Liver (tissue), 8 donors: ENCODE measurements at regions not wholly inside any gene's neighbourhood (a gene's known extent, or its start where the extent isn't known, plus 50 kb on each side); places are given as distances from the start of the nearest gene placed in this dataset.

Experiments used
- DNase-seq: peaks from one replicate; pipeline ENCODE4 v3.0.0-alpha.2; 2017; ENCODE audit warnings: low spot score
- H3K27ac ChIP-seq, 2 donors: one replicate each; pipeline ENCODE4 v1.7.0; 2013; ENCODE audit warnings: inconsistent platforms in 2 of 2, low read length in 2 of 2, control low read depth in 1 of 2, low read depth in 1 of 2, mild to moderate bottlenecking in 1 of 2
- H3K27me3 ChIP-seq, 4 donors: one replicate each; pipeline versions ENCODE4 v1.6.1 to v1.7.0; 2013; ENCODE audit warnings: low read length in 3 of 4, inconsistent platforms in 1 of 4, mild to moderate bottlenecking in 1 of 4, moderate library complexity in 1 of 4; ENCODE audit not compliant: control insufficient read depth in 4 of 4, insufficient read depth in 4 of 4
- H3K36me3 ChIP-seq, 4 donors: one replicate each; pipeline versions ENCODE4 v1.6.1 to v1.7.0; 2013; ENCODE audit warnings: low read length in 3 of 4, mild to moderate bottlenecking in 3 of 4, low read depth in 1 of 4, moderate library complexity in 1 of 4; ENCODE audit not compliant: control insufficient read depth in 4 of 4, insufficient read depth in 3 of 4
- H3K4me1 ChIP-seq, 4 donors: one replicate each; pipeline versions ENCODE4 v1.6.1 to v1.7.0; 2013; ENCODE audit warnings: low read length in 3 of 4, mild to moderate bottlenecking in 3 of 4, moderate library complexity in 1 of 4; ENCODE audit not compliant: control insufficient read depth in 4 of 4, insufficient read depth in 4 of 4
- H3K4me3 ChIP-seq, 3 donors: one replicate each; pipeline versions ENCODE4 v1.6.1 to v1.7.0; 2013; ENCODE audit warnings: low read length in 3 of 3, control low read depth in 1 of 3, low read depth in 1 of 3, mild to moderate bottlenecking in 1 of 3
- H3K9ac ChIP-seq, 2 donors: one replicate each; pipeline ENCODE4 v1.7.0; 2013; ENCODE audit warnings: low read length in 2 of 2, mild to moderate bottlenecking in 2 of 2, moderate library complexity in 2 of 2, control low read depth in 1 of 2, low read depth in 1 of 2
- H3K9me3 ChIP-seq, 4 donors: one replicate each; pipeline versions ENCODE4 v1.6.1 to v1.7.0; 2013; ENCODE audit warnings: low read length in 3 of 4; ENCODE audit not compliant: control insufficient read depth in 4 of 4
- EGR1 ChIP-seq, 2 donors: IDR thresholded peaks; 2 replicates each; pipeline ENCODE4 v1.6.1; 2016 to 2018; ENCODE audit warnings: antibody characterized with exemption in 2 of 2, low read depth in 2 of 2
- FOXA1 ChIP-seq: IDR thresholded peaks from 2 replicates; pipeline ENCODE4 v1.6.1; 2016; ENCODE audit warnings: antibody characterized with exemption
- FOXA2 ChIP-seq: IDR thresholded peaks from 2 replicates; pipeline ENCODE4 v1.6.1; 2016; ENCODE audit warnings: antibody characterized with exemption
- GABPA ChIP-seq, 2 donors: IDR thresholded peaks in 1 of 2; conservative IDR thresholded peaks in 1 of 2; 2 replicates each; pipeline ENCODE4 v1.6.1; 2016; ENCODE audit warnings: antibody characterized with exemption in 2 of 2, mild to moderate bottlenecking in 1 of 2, moderate library complexity in 1 of 2
- HNF4A ChIP-seq, 2 donors: conservative IDR thresholded peaks; 2 replicates each; pipeline ENCODE4 v1.6.1; 2016; ENCODE audit warnings: antibody characterized with exemption in 2 of 2, mild to moderate bottlenecking in 2 of 2
- HNF4G ChIP-seq: IDR thresholded peaks from 2 replicates; pipeline ENCODE4 v1.6.1; 2016; ENCODE audit warnings: antibody characterized with exemption
- JUND ChIP-seq, 2 donors: IDR thresholded peaks; 2 replicates each; pipeline ENCODE4 v1.6.1; 2016; ENCODE audit warnings: antibody characterized with exemption in 2 of 2
- MAX ChIP-seq: IDR thresholded peaks from 2 replicates; pipeline ENCODE4 v1.6.1; 2016; ENCODE audit warnings: antibody characterized with exemption
- RAD21 ChIP-seq, 2 donors: IDR thresholded peaks; 2 replicates each; pipeline ENCODE4 v1.6.1; 2016; ENCODE audit warnings: antibody characterized with exemption in 2 of 2, mild to moderate bottlenecking in 2 of 2
- RXRA ChIP-seq, 2 donors: IDR thresholded peaks; 2 replicates each; pipeline ENCODE4 v1.6.1; 2017 to 2018; ENCODE audit warnings: antibody characterized with exemption in 2 of 2, mild to moderate bottlenecking in 1 of 2
- SP1 ChIP-seq: IDR thresholded peaks from 2 replicates; pipeline ENCODE4 v1.6.1; 2018; ENCODE audit warnings: antibody characterized with exemption, mild to moderate bottlenecking
- TAF1 ChIP-seq: conservative IDR thresholded peaks from 2 replicates; pipeline ENCODE4 v1.6.1; 2016; ENCODE audit warnings: antibody characterized with exemption, mild to moderate bottlenecking
- YY1 ChIP-seq: IDR thresholded peaks from 2 replicates; pipeline ENCODE4 v1.6.1; 2016; ENCODE audit warnings: antibody characterized with exemption, mild to moderate bottlenecking
- ZBTB33 ChIP-seq: IDR thresholded peaks from 2 replicates; pipeline ENCODE4 v1.6.1; 2016; ENCODE audit warnings: antibody characterized with exemption
- WGBS: extraction: QIAGEN DNeasy Blood & Tissue Kit; methylation state at CpG from one replicate; pipeline ENCODE4 v1.1.7; 2013; 5-methylcytosine and 5-hydroxymethylcytosine counted together
- TF ChIP-seq, protein P1 (sequence below): IDR thresholded peaks from 2 replicates; pipeline ENCODE4 v1.6.1; 2016; ENCODE audit warnings: antibody characterized with exemption
- TF ChIP-seq, protein P2 (sequence below): IDR thresholded peaks from 2 replicates; pipeline ENCODE4 v1.6.1; 2016; ENCODE audit warnings: antibody characterized with exemption, mild to moderate bottlenecking
- TF ChIP-seq, protein P3 (sequence below): fragments of 150-350 bp; IDR thresholded peaks from 2 replicates; pipeline ENCODE4 v1.5.1; 2017; ENCODE audit warnings: improper control_type of control experiment, low read depth, low read length; ENCODE audit not compliant: missing input control
- donor health status: healthy.
- donor health status: healthy.
- donor health status: healthy.
- donor health status: healthy.
- donor health status: healthy.

DNA sequence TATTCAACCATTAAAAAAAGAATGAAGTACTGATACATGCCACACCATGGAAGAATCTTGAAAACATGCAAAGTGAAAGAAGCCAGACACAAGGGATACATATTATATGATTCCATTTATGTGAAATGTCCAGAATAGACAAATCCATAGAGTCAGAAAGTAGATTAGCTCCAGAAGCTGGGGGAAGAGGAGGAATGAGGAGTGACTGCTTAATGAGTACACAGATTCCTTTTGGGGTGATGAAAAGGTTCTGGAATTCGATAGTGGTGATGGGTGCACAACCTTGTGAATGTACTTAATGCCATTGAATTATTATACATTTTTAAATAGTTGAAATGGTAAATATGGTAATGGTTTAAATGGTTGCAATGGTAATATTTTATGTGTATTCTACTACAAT, 90.6 kb upstream of the SPATA12 start:
- H3K9me3 ChIP-seq = no peaks in the 10 kb centered on the region
- H3K36me3 ChIP-seq = no peaks in the 10 kb centered on the region
- H3K27me3 ChIP-seq = no peaks in the 10 kb centered on the region
- H3K9ac ChIP-seq = no peak overlapping the region
- no peaks in the 10 kb centered on the region for H3K4me1 ChIP-seq
- TF ChIP-seq RXRA (IDR thresholded peaks at IDR 0.05) (no peak), EGR1 (IDR thresholded peaks at IDR 0.05; ENCODE audit: low read depth in 2 of 2) (no peak), ZBTB33 (no peak), MAX (no peak), HNF4G (no peak)
- TF ChIP-seq, protein P1, sequence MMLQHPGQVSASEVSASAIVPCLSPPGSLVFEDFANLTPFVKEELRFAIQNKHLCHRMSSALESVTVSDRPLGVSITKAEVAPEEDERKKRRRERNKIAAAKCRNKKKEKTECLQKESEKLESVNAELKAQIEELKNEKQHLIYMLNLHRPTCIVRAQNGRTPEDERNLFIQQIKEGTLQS = no peak
- DNase-seq = no peak
- 83% methylated on average over 1 of the region's 1 CpG for WGBS
- no peak overlapping the region for H3K4me3 ChIP-seq
- no peak overlapping the region for H3K27ac ChIP-seq

- H3K4me1 ChIP-seq = no peaks in the 10 kb centered on the region
- no peak overlapping the region for H3K4me3 ChIP-seq
- TF ChIP-seq SP1 (no peak), FOXA1 (no peak), JUND (IDR thresholded peaks at IDR 0.05) (no peak), ZBTB33 (no peak), FOXA2 (no peak), GABPA (IDR thresholded peaks at IDR 0.05 in 1 of 2, conservative IDR thresholded peaks at IDR 0.05 in 1 of 2) (no peak), EGR1 (IDR thresholded peaks at IDR 0.05; ENCODE audit: low read depth in 2 of 2) (no peak)
- TF ChIP-seq, protein P1 = no peak
Observed at GRCh38 chr3:56966509-56966908, 94.0 kb upstream of the SPATA12 start.

DNA sequence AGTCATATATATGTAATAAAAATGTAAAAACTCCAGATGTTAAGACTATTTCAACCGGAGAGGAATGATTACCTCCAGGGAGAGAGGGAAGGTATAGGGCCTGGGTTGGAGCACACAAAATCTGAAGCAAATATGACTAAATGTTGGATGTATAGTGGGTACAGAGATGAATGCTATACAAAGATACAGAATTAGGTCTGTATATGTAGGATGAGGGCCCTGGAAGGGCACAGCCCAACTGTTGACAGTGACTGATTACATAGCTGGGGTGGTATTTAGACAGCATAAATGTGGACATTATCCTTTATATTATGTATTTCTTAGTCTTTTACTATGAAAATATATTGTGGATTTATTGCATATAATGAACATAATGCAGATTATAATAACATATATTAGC, 94.4 kb upstream of the SPATA12 start:
- Histone ChIP-seq H3K4me1 (no peaks in the 10 kb centered on the region), H3K9ac (no peak overlapping the region), H3K9me3 (no peaks in the 10 kb centered on the region), H3K4me3 (no peak overlapping the region), H3K27me3 (no peaks in the 10 kb centered on the region), H3K27ac (no peak overlapping the region), H3K36me3 (no peaks in the 10 kb centered on the region)
- WGBS = 93% methylated on average over 1 of the region's 1 CpG
- DNase-seq = no peak
- TF ChIP-seq SP1 (no peak), FOXA1 (no peak), RXRA (IDR thresholded peaks at IDR 0.05) (no peak), HNF4A (conservative IDR thresholded peaks at IDR 0.05) (no peak), YY1 (no peak), HNF4G (no peak), MAX (no peak), TAF1 (no peak), RAD21 (IDR thresholded peaks at IDR 0.05) (no peak), GABPA (IDR thresholded peaks at IDR 0.05 in 1 of 2, conservative IDR thresholded peaks at IDR 0.05 in 1 of 2) (no peak), EGR1 (IDR thresholded peaks at IDR 0.05; ENCODE audit: low read depth in 2 of 2) (no peak), JUND (IDR thresholded peaks at IDR 0.05) (no peak)
- TF ChIP-seq, protein P2, sequence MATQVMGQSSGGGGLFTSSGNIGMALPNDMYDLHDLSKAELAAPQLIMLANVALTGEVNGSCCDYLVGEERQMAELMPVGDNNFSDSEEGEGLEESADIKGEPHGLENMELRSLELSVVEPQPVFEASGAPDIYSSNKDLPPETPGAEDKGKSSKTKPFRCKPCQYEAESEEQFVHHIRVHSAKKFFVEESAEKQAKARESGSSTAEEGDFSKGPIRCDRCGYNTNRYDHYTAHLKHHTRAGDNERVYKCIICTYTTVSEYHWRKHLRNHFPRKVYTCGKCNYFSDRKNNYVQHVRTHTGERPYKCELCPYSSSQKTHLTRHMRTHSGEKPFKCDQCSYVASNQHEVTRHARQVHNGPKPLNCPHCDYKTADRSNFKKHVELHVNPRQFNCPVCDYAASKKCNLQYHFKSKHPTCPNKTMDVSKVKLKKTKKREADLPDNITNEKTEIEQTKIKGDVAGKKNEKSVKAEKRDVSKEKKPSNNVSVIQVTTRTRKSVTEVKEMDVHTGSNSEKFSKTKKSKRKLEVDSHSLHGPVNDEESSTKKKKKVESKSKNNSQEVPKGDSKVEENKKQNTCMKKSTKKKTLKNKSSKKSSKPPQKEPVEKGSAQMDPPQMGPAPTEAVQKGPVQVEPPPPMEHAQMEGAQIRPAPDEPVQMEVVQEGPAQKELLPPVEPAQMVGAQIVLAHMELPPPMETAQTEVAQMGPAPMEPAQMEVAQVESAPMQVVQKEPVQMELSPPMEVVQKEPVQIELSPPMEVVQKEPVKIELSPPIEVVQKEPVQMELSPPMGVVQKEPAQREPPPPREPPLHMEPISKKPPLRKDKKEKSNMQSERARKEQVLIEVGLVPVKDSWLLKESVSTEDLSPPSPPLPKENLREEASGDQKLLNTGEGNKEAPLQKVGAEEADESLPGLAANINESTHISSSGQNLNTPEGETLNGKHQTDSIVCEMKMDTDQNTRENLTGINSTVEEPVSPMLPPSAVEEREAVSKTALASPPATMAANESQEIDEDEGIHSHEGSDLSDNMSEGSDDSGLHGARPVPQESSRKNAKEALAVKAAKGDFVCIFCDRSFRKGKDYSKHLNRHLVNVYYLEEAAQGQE = no peak
- TF ChIP-seq, protein P3, sequence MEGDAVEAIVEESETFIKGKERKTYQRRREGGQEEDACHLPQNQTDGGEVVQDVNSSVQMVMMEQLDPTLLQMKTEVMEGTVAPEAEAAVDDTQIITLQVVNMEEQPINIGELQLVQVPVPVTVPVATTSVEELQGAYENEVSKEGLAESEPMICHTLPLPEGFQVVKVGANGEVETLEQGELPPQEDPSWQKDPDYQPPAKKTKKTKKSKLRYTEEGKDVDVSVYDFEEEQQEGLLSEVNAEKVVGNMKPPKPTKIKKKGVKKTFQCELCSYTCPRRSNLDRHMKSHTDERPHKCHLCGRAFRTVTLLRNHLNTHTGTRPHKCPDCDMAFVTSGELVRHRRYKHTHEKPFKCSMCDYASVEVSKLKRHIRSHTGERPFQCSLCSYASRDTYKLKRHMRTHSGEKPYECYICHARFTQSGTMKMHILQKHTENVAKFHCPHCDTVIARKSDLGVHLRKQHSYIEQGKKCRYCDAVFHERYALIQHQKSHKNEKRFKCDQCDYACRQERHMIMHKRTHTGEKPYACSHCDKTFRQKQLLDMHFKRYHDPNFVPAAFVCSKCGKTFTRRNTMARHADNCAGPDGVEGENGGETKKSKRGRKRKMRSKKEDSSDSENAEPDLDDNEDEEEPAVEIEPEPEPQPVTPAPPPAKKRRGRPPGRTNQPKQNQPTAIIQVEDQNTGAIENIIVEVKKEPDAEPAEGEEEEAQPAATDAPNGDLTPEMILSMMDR = no peak

More at GRCh38 chr3:56966509-56966908, 94.0 kb upstream of the SPATA12 start:
- H3K9ac ChIP-seq = no peak overlapping the region
- H3K9me3 ChIP-seq = no peaks in the 10 kb centered on the region
- no peak overlapping the region for H3K27ac ChIP-seq
- DNase-seq = no peak
- no peaks in the 10 kb centered on the region for H3K27me3 ChIP-seq
- H3K36me3 ChIP-seq = no peaks in the 10 kb centered on the region
